GM18511 (cell line): ENCODE measurements at regions not wholly inside any gene's neighbourhood (a gene's known extent, or its start where the extent isn't known, plus 50 kb on each side); places are given as distances from the start of the nearest gene placed in this dataset.

Experiments
- ATAC-seq: cut with Tn5 transposase; IDR thresholded peaks from one replicate; pipeline ENCODE4 v1.9.1; 2021; ENCODE audit warnings: mild to moderate bottlenecking, moderate library complexity; ENCODE audit not compliant: unreplicated experiment

- no peak for ATAC-seq
Measured at GRCh38 chr20:56865055-56865454, 235.9 kb downstream of the TFAP2C start.

- no peak for ATAC-seq
Measured at GRCh38 chr20:56867128-56867527, 238.0 kb downstream of the TFAP2C start.

- ATAC-seq: no peak
Measured at GRCh38 chr20:56868746-56869145, 239.6 kb downstream of the TFAP2C start.

DNA sequence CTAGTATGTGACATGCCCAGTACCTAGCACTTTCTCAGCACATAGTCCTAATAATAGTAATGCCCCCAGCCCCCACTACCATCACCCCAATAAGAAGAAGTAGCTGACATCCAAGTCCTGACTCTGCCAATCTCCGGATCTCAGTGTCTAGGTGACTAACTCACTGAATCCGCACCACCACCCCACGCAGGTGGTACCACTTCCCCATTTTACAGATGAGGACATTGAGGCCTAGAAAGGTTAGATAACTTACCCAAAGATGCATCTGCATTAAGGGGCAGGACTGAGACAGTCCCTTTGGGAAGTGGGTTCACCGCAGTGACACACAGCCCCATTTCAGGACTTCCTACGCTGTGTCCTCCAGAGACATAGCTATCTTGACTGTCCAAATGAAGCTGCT, 241.2 kb downstream of the TFAP2C start:
- no peak for ATAC-seq

GRCh38 chr20:56871691-56872090, 242.6 kb downstream of the TFAP2C start:
- no peak for ATAC-seq

DNA sequence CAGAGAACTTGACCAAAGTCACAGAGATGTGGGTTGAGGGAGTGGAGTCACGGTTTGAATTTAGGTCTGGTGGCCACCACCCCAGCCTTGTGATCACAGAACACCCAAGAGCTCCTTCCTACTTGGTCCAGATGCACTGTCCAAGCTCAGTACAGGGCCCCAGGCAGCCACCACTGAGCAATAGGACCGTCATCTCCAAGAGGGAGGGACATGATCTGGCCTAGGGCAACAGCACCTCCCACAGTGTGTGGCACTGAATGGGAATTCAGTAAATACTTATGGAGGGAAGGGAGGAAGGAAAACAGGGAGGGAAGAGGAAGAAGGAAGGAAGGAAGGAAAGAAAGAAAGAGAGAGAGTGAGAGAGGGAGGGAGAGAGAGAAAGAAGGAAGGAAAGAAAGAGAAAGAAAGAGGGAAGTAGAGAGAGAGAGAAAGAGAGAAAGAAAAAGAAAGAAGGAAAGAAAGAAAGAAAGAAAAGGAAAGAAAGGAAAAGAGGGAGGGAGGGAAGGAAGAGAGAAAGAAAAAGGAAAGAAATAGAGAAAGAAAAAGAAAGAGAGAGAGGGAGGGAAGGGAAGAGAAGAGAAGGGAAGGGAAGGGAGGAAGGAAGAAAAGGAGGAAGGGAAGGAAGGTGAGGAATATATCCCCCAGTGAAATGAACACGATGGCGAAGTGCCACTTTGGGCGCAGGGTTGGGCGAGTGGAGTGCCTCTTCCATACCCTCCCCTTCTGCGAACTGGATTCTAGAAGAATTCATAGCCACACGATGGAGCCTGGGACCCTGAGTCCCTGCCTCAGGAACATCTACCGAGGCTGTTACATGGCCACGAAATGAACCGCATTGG, 243.7 kb downstream of the TFAP2C start:
- ATAC-seq: no peak

DNA sequence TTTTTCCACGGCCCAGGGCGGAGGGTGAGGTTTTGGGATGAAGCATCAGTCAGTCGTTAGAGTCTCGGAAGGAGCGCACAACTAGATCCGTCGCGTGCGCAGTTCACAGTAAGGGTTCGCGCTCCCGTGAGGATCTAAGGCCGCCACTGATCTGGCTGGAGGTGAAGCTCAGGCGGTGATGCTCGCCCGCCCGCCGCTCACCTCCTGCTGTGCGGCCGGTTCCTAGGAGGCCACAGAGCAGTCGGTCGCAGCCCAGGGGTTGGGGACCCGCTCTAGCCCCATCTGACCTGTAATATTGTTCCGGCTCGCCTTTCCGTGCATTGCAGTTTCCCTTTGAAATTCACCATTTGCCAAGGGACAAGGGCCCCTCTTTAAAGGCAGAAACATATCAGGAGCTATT, 244.7 kb downstream of the TFAP2C start:
- no peak for ATAC-seq

DNA sequence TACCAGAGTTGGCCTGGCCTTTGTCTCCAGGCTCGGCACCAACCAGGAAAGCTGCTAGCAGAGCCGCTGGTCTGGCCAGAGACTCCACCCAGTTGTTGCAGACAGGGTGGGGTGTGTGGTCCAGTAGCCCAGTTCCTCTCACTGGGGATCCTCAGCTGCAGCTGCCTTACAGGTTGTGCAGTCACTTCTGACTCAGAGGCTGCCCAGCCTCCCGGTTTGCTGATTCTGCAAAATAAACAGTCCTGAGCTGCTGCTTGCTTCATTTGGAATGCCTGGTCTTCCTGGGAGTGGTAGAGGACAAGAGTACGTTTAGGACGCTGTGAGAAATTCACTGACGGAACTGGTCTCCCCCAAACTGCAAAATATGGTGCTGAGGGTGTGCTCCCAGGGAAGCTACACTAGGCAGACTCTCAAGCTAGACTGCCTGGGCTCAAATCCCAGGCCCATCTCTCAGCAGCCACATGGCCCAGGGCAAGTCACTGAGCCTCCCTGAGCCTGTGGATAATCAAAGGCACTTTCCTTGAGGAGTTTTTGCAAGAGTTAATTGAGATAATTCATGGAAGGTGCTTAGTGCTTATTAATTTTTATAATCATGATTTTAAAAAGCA, 246.1 kb downstream of the TFAP2C start:
- ATAC-seq: no peak

GRCh38 chr20:56875803-56876202, 246.7 kb downstream of the TFAP2C start:
- ATAC-seq: no peak

DNA sequence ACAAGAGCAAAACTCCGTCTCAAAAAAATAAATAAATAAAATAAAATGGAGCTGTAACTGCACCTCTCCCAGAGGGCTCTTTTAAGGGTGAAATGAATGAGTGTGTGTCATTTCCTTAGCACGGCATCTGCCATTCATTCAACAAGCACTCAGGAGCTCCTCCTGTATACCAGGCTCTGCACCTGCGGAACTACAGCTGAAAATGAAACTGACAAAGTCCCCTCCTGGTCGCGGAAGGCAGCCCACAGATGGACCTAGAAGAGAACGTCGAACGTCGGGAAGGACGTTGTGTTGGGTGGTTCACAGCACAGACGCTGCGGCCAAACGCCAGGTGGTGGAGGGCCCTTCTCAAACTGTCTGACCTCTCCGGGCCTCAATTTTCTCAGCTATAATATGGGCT, 256.4 kb downstream of the TFAP2C start:
- no peak for ATAC-seq

- ATAC-seq: no peak
Measured at GRCh38 chr20:56890011-56890410, 260.9 kb downstream of the TFAP2C start.

GRCh38 chr20:56893226-56893917, 264.3 kb downstream of the TFAP2C start:
- no peak for ATAC-seq

- no peak for ATAC-seq
Measured at GRCh38 chr20:56896447-56896846, 267.3 kb downstream of the TFAP2C start.

DNA sequence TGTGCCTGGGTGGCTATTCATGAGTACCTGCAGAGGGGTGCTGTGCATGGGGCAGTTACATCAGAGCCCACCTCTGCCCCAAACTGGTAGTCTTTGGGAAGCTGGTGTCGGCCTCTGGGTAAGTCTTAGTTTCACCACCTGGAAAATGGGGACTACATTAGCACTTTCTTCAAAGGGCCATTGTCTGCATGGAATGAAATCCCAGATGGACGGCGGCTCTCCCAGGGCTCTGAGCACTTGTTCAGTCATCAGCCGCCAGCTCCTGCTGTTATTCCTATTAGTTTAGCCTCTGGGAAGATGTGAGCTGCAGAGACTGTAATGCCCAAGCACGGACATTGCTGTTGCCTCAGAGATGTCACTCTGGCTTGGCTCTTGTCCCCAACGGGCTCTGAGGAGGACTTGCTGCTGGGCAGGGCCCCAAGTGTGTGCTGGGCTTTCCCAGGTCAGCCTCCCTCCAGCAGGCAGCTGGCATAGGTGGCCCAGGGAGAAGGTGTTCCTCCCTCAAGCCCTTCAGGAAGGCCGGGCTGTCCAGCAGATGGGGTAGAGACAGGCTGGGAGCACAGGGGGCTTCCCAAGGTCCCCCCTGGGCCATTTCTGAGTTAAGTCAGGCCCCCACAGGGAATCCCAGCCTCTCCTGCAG, 268.3 kb downstream of the TFAP2C start:
- ATAC-seq: no peak

DNA sequence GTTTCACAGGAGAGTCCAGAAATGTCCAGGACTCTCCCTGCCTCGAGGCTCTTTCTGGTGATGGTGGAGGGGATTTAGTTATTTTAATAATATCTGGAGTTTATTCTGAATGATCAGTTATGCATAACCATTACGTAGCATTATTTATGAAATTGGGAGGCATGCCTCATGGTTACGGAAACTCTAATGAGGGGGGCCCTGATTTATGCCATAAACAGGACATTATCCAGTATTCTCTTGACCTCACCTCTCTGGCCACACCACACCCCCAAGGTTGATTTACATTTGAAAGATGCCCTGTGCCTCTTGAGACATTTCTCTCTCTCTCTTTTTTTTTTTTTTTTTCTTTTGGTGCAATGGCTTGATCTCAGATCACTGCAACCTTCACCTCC, 268.8 kb downstream of the TFAP2C start:
- ATAC-seq: no peak

DNA sequence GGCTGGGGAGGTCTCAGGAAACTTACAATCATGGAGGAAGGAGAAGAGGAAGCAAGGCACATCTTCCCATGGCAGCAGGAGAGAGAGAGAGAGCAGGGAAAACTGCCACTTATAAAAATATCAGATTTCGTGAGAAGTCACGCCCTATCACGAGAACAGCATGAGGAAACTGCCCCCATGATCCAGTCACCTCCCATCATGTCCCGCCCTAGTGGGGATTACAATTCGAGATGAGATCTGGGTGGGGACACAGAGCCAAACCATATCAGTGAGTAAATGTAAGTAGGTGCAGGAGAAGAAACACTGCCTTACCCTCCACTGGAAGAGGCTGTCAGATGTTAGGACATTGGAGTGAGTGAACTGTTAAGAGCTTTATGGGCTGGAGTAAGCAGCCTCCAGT, 270.4 kb downstream of the TFAP2C start:
- no peak for ATAC-seq

- no peak for ATAC-seq
Measured at GRCh38 chr20:56900252-56900651, 271.1 kb downstream of the TFAP2C start.

GRCh38 chr20:56903421-56903820, 274.3 kb downstream of the TFAP2C start:
- ATAC-seq: no peak

GRCh38 chr20:56903858-56904257, 274.8 kb downstream of the TFAP2C start:
- ATAC-seq: no peak

DNA sequence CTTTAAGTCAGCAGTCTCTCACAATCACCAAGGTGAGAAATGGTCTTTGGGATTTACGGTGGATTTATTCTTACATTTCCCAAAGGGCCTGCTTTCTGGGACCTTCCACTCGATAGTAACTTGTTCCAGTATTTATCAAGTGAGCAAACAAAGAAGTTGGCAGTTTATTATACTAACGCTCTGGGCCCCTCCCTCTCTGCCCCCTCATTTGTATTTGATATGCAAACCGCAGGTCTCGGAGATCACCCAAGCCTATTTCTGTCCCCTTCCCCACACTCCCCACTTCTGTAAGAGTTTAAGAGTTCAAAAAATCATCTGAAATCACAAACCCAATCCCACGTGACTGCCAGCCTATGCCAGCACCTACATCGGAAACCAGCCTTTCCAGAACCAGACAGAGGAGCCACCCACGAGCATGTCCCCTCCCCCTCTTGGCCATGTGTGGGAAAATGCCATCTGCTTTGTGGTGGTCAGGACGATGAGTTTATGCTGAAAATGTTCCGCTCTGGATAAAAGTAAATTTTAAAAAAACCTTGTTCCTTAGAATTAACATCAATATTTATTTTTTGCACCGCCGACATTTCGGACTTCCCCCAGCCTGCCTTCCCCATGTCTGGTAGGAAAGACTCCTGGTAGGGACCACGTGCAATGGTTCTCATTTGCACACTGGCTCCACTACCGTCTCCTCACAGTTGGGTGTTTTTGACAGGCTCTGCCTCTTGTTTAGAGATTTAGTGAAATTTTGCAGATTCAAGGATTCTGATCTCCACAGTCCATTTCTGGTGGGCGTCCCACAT, 281.0 kb downstream of the TFAP2C start:
- ATAC-seq: no peak

GRCh38 chr20:56911946-56912345, 282.8 kb downstream of the TFAP2C start:
- ATAC-seq: no peak
